ENCODE measurements at regions not wholly inside any gene's neighbourhood (a gene's known extent, or its start where the extent isn't known, plus 50 kb on each side); places are given as distances from the start of the nearest gene placed in this dataset.

DNA sequence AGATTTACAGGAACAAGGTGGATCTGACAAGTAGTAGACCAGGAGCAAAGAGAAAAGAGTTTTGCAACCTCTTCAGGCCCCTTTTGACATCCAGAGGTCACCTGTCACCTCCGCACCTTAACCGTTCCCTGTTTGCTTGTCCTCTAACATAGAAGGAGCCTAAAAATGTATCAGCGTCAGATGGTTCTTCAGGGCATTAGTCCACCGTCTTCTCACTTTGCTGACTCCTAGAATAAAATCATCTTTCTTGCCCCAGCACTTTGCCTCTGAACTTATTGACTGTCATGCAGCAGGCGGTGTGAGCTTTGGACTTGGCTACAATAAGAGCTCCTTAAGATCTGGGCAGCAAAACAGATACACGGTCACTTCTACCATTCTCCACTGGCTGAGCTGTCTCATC lies 339.7 kb upstream of the B3GAT1 start:
- TF ChIP-seq ZNF830 (tag by site-specific recombination; IDR thresholded peaks at IDR 0.05; ENCODE audit: low read depth) (no peak), ZNF214 (tag by site-specific recombination; IDR thresholded peaks at IDR 0.05; ENCODE audit: borderline replicate concordance) (no peak), GLI2 (tag by site-specific recombination; IDR thresholded peaks at IDR 0.05; ENCODE audit: borderline replicate concordance, low read depth) (no peak), ZNF132 (tag by site-specific recombination; IDR thresholded peaks at IDR 0.05; ENCODE audit: borderline replicate concordance) (no peak), KLF9 (tag by site-specific recombination; IDR thresholded peaks at IDR 0.05; ENCODE audit: low read depth) (no peak)
- TF ChIP-seq, protein P1, sequence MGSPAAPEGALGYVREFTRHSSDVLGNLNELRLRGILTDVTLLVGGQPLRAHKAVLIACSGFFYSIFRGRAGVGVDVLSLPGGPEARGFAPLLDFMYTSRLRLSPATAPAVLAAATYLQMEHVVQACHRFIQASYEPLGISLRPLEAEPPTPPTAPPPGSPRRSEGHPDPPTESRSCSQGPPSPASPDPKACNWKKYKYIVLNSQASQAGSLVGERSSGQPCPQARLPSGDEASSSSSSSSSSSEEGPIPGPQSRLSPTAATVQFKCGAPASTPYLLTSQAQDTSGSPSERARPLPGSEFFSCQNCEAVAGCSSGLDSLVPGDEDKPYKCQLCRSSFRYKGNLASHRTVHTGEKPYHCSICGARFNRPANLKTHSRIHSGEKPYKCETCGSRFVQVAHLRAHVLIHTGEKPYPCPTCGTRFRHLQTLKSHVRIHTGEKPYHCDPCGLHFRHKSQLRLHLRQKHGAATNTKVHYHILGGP (tag by site-specific recombination; IDR thresholded peaks at IDR 0.05) = no peak
- no peaks in the 10 kb centered on the region for H3K9me3 ChIP-seq (ENCODE audit: control insufficient read depth, insufficient read depth, low read depth, low read length)
- no peak overlapping the region for H3K4me3 ChIP-seq (ENCODE audit: low read depth, low read length)
- H3K4me1 ChIP-seq (ENCODE audit: control insufficient read depth, insufficient read depth, low read length) = no peaks in the 10 kb centered on the region
- no peak overlapping the region for H3K27ac ChIP-seq (ENCODE audit: extremely low read depth, low read depth, low read length)
- CTCF ChIA-PET = no interaction called here
- POLR2A ChIA-PET = no interaction called here
- no peaks in the 10 kb centered on the region for H3K36me3 ChIP-seq (ENCODE audit: control insufficient read depth in 2 of 2, insufficient read depth in 1 of 2, low read length in 2 of 2)

DNA sequence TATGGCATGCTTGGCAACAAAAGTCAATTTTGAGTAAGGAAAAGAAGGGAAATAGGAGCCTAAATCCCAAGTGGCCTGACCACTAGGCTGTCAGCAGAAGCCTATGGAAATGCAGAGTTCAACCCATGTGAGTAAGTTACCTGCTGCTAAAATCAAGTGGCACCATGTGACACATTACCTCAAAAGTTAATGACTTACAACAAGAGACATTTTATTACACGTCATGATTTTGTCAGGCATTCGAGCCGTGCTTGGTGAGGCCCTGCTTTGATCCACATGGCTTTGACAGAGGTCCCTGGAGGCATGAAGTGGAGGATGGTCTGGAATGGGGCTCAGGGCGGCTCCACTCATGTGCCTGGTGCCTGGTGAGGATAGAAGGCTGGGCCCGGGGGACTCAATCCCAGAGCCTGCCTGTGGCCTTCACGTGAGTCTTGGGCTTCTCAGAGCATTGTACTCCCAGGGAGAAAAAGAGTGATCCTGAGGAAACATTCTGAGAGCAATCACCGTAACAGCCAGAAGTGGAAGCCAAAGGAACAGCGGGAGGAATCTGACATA lies 339.1 kb upstream of the B3GAT1 start:
- H3K36me3 ChIP-seq (ENCODE audit: control insufficient read depth in 2 of 2, insufficient read depth in 1 of 2, low read length in 2 of 2) = no peaks in the 10 kb centered on the region
- no peaks in the 10 kb centered on the region for H3K9me3 ChIP-seq (ENCODE audit: control insufficient read depth, insufficient read depth, low read depth, low read length)
- POLR2A ChIA-PET = no interaction called here
- no peak overlapping the region for H3K4me3 ChIP-seq (ENCODE audit: low read depth, low read length)
- no peak for TF ChIP-seq ZNF239 (tag by site-specific recombination; IDR thresholded peaks at IDR 0.05)
- TF ChIP-seq, protein P2, sequence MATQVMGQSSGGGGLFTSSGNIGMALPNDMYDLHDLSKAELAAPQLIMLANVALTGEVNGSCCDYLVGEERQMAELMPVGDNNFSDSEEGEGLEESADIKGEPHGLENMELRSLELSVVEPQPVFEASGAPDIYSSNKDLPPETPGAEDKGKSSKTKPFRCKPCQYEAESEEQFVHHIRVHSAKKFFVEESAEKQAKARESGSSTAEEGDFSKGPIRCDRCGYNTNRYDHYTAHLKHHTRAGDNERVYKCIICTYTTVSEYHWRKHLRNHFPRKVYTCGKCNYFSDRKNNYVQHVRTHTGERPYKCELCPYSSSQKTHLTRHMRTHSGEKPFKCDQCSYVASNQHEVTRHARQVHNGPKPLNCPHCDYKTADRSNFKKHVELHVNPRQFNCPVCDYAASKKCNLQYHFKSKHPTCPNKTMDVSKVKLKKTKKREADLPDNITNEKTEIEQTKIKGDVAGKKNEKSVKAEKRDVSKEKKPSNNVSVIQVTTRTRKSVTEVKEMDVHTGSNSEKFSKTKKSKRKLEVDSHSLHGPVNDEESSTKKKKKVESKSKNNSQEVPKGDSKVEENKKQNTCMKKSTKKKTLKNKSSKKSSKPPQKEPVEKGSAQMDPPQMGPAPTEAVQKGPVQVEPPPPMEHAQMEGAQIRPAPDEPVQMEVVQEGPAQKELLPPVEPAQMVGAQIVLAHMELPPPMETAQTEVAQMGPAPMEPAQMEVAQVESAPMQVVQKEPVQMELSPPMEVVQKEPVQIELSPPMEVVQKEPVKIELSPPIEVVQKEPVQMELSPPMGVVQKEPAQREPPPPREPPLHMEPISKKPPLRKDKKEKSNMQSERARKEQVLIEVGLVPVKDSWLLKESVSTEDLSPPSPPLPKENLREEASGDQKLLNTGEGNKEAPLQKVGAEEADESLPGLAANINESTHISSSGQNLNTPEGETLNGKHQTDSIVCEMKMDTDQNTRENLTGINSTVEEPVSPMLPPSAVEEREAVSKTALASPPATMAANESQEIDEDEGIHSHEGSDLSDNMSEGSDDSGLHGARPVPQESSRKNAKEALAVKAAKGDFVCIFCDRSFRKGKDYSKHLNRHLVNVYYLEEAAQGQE (tag by site-specific recombination; IDR thresholded peaks at IDR 0.05) = no peak
- no peak for TF ChIP-seq ZNF202 (tag by site-specific recombination; IDR thresholded peaks at IDR 0.05; ENCODE audit: borderline replicate concordance)
- TF ChIP-seq, protein P3, sequence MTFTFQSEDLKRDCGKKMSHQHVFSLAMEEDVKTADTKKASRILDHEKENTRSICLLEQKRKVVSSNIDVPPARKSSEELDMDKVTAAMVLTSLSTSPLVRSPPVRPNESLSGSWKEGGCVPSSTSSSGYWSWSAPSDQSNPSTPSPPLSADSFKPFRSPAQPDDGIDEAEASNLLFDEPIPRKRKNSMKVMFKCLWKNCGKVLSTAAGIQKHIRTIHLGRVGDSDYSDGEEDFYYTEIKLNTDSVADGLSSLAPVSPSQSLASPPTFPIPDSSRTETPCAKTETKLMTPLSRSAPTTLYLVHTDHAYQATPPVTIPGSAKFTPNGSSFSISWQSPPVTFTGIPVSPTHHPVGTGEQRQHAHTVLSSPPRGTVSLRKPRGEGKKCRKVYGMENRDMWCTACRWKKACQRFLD (tag by site-specific recombination; IDR thresholded peaks at IDR 0.05) = no peak
- no peak for TF ChIP-seq ZNF155 (tag by site-specific recombination; IDR thresholded peaks at IDR 0.05)
- no peak for TF ChIP-seq ZNF350 (tag by site-specific recombination; IDR thresholded peaks at IDR 0.05)
- TF ChIP-seq ZBTB21 (tag by site-specific recombination; IDR thresholded peaks at IDR 0.05) = no peak
- no peak for TF ChIP-seq ZBTB1 (tag by site-specific recombination; IDR thresholded peaks at IDR 0.05)
- no peak for TF ChIP-seq SP2 (tag by site-specific recombination; IDR thresholded peaks at IDR 0.05)
- no peak for TF ChIP-seq ZIC2 (tag by site-specific recombination; IDR thresholded peaks at IDR 0.05)
- TF ChIP-seq ZNF132 (tag by site-specific recombination; IDR thresholded peaks at IDR 0.05; ENCODE audit: borderline replicate concordance) = no peak
- TF ChIP-seq, protein P4, sequence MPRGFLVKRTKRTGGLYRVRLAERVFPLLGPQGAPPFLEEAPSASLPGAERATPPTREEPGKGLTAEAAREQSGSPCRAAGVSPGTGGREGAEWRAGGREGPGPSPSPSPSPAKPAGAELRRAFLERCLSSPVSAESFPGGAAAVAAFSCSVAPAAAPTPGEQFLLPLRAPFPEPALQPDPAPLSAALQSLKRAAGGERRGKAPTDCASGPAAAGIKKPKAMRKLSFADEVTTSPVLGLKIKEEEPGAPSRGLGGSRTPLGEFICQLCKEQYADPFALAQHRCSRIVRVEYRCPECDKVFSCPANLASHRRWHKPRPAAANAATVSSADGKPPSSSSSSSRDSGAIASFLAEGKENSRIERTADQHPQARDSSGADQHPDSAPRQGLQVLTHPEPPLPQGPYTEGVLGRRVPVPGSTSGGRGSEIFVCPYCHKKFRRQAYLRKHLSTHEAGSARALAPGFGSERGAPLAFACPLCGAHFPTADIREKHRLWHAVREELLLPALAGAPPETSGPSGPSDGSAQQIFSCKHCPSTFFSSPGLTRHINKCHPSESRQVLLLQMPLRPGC (tag by site-specific recombination; IDR thresholded peaks at IDR 0.05) = no peak
- TF ChIP-seq, protein P5, sequence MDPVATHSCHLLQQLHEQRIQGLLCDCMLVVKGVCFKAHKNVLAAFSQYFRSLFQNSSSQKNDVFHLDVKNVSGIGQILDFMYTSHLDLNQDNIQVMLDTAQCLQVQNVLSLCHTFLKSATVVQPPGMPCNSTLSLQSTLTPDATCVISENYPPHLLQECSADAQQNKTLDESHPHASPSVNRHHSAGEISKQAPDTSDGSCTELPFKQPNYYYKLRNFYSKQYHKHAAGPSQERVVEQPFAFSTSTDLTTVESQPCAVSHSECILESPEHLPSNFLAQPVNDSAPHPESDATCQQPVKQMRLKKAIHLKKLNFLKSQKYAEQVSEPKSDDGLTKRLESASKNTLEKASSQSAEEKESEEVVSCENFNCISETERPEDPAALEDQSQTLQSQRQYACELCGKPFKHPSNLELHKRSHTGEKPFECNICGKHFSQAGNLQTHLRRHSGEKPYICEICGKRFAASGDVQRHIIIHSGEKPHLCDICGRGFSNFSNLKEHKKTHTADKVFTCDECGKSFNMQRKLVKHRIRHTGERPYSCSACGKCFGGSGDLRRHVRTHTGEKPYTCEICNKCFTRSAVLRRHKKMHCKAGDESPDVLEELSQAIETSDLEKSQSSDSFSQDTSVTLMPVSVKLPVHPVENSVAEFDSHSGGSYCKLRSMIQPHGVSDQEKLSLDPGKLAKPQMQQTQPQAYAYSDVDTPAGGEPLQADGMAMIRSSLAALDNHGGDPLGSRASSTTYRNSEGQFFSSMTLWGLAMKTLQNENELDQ (tag by site-specific recombination; IDR thresholded peaks at IDR 0.05; ENCODE audit: low read depth) = no peak
- no peak for TF ChIP-seq ZNF548 (tag by site-specific recombination; IDR thresholded peaks at IDR 0.05)
- no peak for TF ChIP-seq ZFP69B (tag by site-specific recombination; IDR thresholded peaks at IDR 0.05)
- TF ChIP-seq ZNF423 (tag by site-specific recombination; IDR thresholded peaks at IDR 0.05) = no peak
- TF ChIP-seq ZNF19 (tag by site-specific recombination; IDR thresholded peaks at IDR 0.05; ENCODE audit: low read depth) = no peak
- no peak for TF ChIP-seq ZNF2 (tag by site-specific recombination; IDR thresholded peaks at IDR 0.05)
- H3K27ac ChIP-seq (ENCODE audit: extremely low read depth, low read depth, low read length) = no peak overlapping the region
- H3K4me1 ChIP-seq (ENCODE audit: control insufficient read depth, insufficient read depth, low read length) = no peaks in the 10 kb centered on the region
- CTCF ChIA-PET = no interaction called here

Data from HEK293 (cell line).